ENCODE measurements at regions not wholly inside any gene's neighbourhood (a gene's known extent, or its start where the extent isn't known, plus 50 kb on each side); places are given as distances from the start of the nearest gene placed in this dataset.
A peak's percentile ranks its signal among the peaks of the same experiment; 100 is the strongest.
"Not testable (repeated sequence)": the region's sequence is repeated elsewhere in the genome, so short reads cannot be mapped to it uniquely, and the experiment has no call there.

- Histone ChIP-seq H3K36me3 (no peaks in the 10 kb centered on the region), H3K4me3 (no peak overlapping the region), H3K9me3 (no peaks in the 10 kb centered on the region), H3K27me3 (no peaks in the 10 kb centered on the region), H3K27ac (peak overlapping the region in 3 of 4 donors; percentile 15 to 63 (median 56)), H3K4me1 (peaks cover 0 to 37% (median 0%) of the 10 kb centered on the region in 4 donors)
- TF ChIP-seq POLR2A (IDR thresholded peaks at IDR 0.05) (no peak), CTCF (IDR thresholded peaks at IDR 0.05) (no peak)
- no peak for DNase-seq
Observed at GRCh38 chr4:148849581-148849980, 407.4 kb upstream of the NR3C2 start.

DNA sequence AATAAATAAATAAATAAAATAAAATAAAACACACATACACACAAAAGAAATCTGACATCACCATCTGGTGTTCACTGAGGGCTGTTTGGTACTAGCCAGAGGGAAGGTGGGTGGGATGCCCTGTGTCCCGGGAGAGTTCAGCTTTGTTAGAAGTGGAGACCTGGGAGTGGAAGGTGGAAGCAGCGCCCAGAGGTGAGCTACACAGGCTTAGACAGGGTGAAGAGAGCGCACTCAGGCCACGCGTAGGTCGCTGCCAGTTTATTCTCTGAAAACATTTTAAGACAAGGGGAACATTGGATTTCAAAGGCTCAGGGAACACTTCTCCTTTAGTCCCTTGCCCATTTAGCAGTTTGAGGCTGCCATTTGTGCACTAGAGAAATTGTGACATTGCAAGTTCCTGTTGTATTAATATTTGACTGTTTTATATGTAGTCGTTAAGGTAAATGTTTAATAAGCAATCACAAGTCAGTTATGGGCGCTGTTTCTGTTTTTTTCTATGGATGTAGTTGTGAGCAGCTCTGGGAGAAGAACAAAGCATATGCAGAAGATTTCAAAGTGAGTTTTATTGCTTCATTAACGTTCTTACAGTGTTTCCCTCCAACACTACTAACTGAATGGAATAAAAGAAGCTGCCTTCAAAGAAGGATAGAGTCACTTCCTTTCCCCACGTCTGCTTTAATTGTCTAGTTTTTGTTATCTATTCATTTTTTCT lies 405.5 kb upstream of the NR3C2 start:
- Histone ChIP-seq H3K9me3 (no peaks in the 10 kb centered on the region), H3K27me3 (no peaks in the 10 kb centered on the region), H3K4me3 (no peak overlapping the region), H3K36me3 (no peaks in the 10 kb centered on the region), H3K4me1 (peaks cover 0 to 35% (median 0%) of the 10 kb centered on the region in 4 donors), H3K27ac (peak overlapping the region in 3 of 4 donors; percentile 11 to 68 (median 64))
- DNase-seq = peak in 1 of 3 donors; percentile 57
- TF ChIP-seq POLR2A (IDR thresholded peaks at IDR 0.05) (no peak), CTCF (IDR thresholded peaks at IDR 0.05) (no peak)

- no peaks in the 10 kb centered on the region for H3K27me3 ChIP-seq
- H3K4me1 ChIP-seq = peaks cover 0 to 23% (median 0%) of the 10 kb centered on the region in 4 donors
- no peaks in the 10 kb centered on the region for H3K9me3 ChIP-seq
- TF ChIP-seq POLR2A (IDR thresholded peaks at IDR 0.05) (no peak), CTCF (IDR thresholded peaks at IDR 0.05) (no peak)
- H3K4me3 ChIP-seq = no peak overlapping the region
- H3K36me3 ChIP-seq = no peaks in the 10 kb centered on the region
- no peak overlapping the region for H3K27ac ChIP-seq
- no peak for DNase-seq
Observed at GRCh38 chr4:148845609-148846008, 403.4 kb upstream of the NR3C2 start.

- DNase-seq = no peak
- Histone ChIP-seq H3K27me3 (no peaks in the 10 kb centered on the region), H3K27ac (no peak overlapping the region), H3K4me3 (no peak overlapping the region), H3K36me3 (no peaks in the 10 kb centered on the region), H3K4me1 (peaks cover 0 to 12% (median 0%) of the 10 kb centered on the region in 4 donors), H3K9me3 (no peaks in the 10 kb centered on the region)
- TF ChIP-seq POLR2A (IDR thresholded peaks at IDR 0.05) (no peak), CTCF (IDR thresholded peaks at IDR 0.05) (no peak)
Observed at GRCh38 chr4:148843625-148844024, 401.4 kb upstream of the NR3C2 start.

GRCh38 chr4:148842843-148843242 lies 400.6 kb upstream of the NR3C2 start:
- TF ChIP-seq CTCF (IDR thresholded peaks at IDR 0.05) (no peak), POLR2A (IDR thresholded peaks at IDR 0.05) (no peak)
- Histone ChIP-seq H3K4me1 (peaks cover 0 to 5% (median 0%) of the 10 kb centered on the region in 4 donors), H3K4me3 (no peak overlapping the region), H3K27me3 (no peaks in the 10 kb centered on the region), H3K27ac (no peak overlapping the region), H3K36me3 (no peaks in the 10 kb centered on the region), H3K9me3 (no peaks in the 10 kb centered on the region)
- DNase-seq = no peak

DNA sequence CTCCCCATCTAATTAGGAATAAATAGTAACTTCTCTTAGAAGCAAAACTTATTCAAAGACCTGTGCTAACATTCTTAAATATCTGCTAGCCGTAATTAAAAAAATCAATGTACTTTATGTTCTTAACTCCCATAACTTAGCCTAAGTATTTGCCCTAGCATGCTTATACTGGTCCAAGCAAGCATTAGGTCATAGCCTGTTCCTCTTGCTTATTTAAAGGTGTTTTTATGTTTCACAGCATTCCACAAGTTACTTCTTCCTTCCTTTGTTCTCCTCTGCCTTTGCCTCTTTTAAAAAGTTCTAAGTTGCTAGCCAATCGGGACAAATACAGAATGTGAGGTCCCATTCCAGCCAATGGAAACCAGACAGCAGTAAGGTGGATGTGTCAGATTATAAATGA lies 395.4 kb upstream of the NR3C2 start:
- not testable (repeated sequence) for H3K36me3 ChIP-seq, H3K27ac ChIP-seq, DNase-seq, H3K4me3 ChIP-seq, H3K4me1 ChIP-seq, H3K9me3 ChIP-seq, H3K27me3 ChIP-seq

Data from Peyer's patch (tissue), 4 donors.